LNCaP clone FGC (cell line): ENCODE measurements at regions not wholly inside any gene's neighbourhood (a gene's known extent, or its start where the extent isn't known, plus 50 kb on each side); places are given as distances from the start of the nearest gene placed in this dataset.
A peak's percentile ranks its signal among the peaks of the same experiment; 100 is the strongest.

Source experiments
- DNase-seq: peaks from one replicate; pipeline ENCODE4 v3.0.0-alpha.2; 2011; ENCODE audit warnings: low read depth
- H3K4me3 ChIP-seq: 2 replicates; pipeline ENCODE4 v1.5.1; 2011; ENCODE audit warnings: mild to moderate bottlenecking, low read depth, low read length, control low read depth
- TF ChIP-seq, protein P1 (sequence below): IDR thresholded peaks from 2 replicates; pipeline ENCODE4 v1.5.1; 2012; ENCODE audit warnings: mild to moderate bottlenecking; ENCODE audit not compliant: control insufficient read depth, insufficient read depth; ENCODE audit errors: extremely low read depth

DNA sequence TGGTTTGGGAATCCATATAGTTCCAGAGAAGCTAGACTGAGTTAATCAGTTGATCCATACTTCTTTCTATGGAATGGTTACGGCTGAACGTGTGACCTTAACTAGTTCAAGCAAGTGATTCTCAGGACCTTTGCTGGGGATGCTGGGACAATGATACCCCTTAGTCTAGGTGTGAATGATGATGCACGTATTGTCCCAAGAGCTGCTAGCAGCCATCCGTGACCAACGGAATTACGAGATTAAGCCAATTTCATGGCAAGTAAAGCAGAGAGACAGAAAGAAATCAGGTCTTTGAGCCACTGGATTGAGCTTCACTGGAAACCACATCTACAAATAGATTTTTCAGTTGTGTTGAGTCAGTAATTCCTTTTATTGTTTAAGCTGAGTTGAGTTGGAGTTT is 99.2 kb upstream of the LIFR start:
- DNase-seq: no peak
- TF ChIP-seq, protein P1, sequence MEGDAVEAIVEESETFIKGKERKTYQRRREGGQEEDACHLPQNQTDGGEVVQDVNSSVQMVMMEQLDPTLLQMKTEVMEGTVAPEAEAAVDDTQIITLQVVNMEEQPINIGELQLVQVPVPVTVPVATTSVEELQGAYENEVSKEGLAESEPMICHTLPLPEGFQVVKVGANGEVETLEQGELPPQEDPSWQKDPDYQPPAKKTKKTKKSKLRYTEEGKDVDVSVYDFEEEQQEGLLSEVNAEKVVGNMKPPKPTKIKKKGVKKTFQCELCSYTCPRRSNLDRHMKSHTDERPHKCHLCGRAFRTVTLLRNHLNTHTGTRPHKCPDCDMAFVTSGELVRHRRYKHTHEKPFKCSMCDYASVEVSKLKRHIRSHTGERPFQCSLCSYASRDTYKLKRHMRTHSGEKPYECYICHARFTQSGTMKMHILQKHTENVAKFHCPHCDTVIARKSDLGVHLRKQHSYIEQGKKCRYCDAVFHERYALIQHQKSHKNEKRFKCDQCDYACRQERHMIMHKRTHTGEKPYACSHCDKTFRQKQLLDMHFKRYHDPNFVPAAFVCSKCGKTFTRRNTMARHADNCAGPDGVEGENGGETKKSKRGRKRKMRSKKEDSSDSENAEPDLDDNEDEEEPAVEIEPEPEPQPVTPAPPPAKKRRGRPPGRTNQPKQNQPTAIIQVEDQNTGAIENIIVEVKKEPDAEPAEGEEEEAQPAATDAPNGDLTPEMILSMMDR: no peak
- no peak overlapping the region for H3K4me3 ChIP-seq

- TF ChIP-seq, protein P1: no peak
- H3K4me3 ChIP-seq: no peak overlapping the region
- no peak for DNase-seq
Measured at GRCh38 chr5:38656568-38656967, 100.1 kb upstream of the LIFR start.

DNA sequence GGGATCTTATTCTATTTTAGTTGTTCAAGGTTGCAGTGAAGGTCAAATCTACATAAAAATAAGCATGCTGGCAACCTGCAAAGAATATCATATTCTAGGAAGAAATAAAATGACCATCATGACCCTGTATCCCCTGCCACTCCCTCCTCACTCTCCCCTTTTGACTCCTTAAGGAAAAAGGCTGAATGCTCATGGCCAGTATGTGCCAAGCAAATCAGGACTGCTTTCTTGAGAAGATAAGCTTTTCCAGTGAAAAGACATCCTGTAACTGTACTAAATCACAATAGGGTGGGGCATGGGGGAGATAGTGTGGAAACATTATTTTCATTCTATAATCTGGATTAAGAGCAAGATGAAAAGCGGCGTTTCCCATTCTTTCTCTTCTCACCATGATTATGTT is 100.6 kb upstream of the LIFR start:
- no peak for DNase-seq
- no peak overlapping the region for H3K4me3 ChIP-seq
- TF ChIP-seq, protein P1: no peak

- TF ChIP-seq, protein P1: no peak
- peak; percentile 99 for DNase-seq
- H3K4me3 ChIP-seq: peak overlapping the region; percentile 49
Measured at GRCh38 chr5:38660194-38660668, 103.8 kb upstream of the LIFR start.

DNA sequence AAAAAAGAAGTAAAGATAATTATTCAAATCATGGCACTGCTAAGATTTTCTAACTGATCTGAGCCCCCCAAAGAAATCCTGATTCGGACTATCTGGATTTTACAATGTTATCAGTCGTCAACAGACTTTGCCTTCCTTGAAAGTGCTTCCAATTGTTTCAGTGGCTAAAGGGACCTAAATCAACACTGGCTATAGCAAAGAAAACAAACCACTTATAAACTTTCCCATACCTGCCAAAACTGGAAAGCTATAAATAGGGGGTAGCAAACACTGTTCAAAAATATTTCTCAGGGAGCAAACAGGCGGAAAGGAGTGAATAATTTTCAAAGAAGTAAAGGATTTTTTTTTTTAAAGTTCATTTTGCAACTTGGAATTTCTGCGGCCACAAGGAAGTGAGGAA is 105.6 kb upstream of the LIFR start:
- no peak for DNase-seq
- no peak overlapping the region for H3K4me3 ChIP-seq
- TF ChIP-seq, protein P1: no peak

- H3K4me3 ChIP-seq: no peak overlapping the region
- TF ChIP-seq, protein P1: no peak
- no peak for DNase-seq
Measured at GRCh38 chr5:38663249-38663648, 106.8 kb upstream of the LIFR start.
